Ishikawa (cell line): ENCODE measurements at regions not wholly inside any gene's neighbourhood (a gene's known extent, or its start where the extent isn't known, plus 50 kb on each side); places are given as distances from the start of the nearest gene placed in this dataset.

Source experiments
- CREB1 ChIP-seq: IDR thresholded peaks from 2 replicates; pipeline ENCODE4 v1.6.1; 2012; ENCODE audit warnings: low read depth
- EGR1 ChIP-seq: IDR thresholded peaks from 2 replicates; pipeline ENCODE4 v1.6.1; 2012
- EP300 ChIP-seq: IDR thresholded peaks from 2 replicates; pipeline ENCODE4 v1.6.1; 2012; ENCODE audit warnings: borderline replicate concordance
- FOXM1 ChIP-seq: IDR thresholded peaks from 2 replicates; pipeline ENCODE4 v1.6.1; 2012; ENCODE audit warnings: low read depth, borderline replicate concordance
- NFIC ChIP-seq: IDR thresholded peaks from 2 replicates; pipeline ENCODE4 v1.6.1; 2012
- RAD21 ChIP-seq: IDR thresholded peaks from 2 replicates; pipeline ENCODE4 v1.6.1; 2012; ENCODE audit warnings: low read depth
- TAF1 ChIP-seq: IDR thresholded peaks from 2 replicates; pipeline ENCODE4 v1.6.1; 2012; ENCODE audit warnings: low read depth, mild to moderate bottlenecking
- TEAD4 ChIP-seq: IDR thresholded peaks from 2 replicates; pipeline ENCODE4 v1.6.1; 2012
- YY1 ChIP-seq: IDR thresholded peaks from 2 replicates; pipeline ENCODE4 v1.6.1; 2012; ENCODE audit warnings: low read depth
- ZBTB7A ChIP-seq: IDR thresholded peaks from 2 replicates; pipeline ENCODE4 v1.6.1; 2012; ENCODE audit warnings: low read depth
- TF ChIP-seq, protein P1 (sequence below): IDR thresholded peaks from 2 replicates; pipeline ENCODE4 v1.6.1; 2012; ENCODE audit warnings: low read depth, mild to moderate bottlenecking
- TF ChIP-seq, protein P2 (sequence below): IDR thresholded peaks from 2 replicates; pipeline ENCODE4 v1.6.1; 2012

GRCh38 chr18:24534737-24535136 is 74.3 kb downstream of the HRH4 start:
- TF ChIP-seq TAF1 = no peak
- TF ChIP-seq NFIC = no peak
- no peak for TF ChIP-seq FOXM1
- no peak for TF ChIP-seq ZBTB7A
- no peak for TF ChIP-seq CREB1
- TF ChIP-seq EP300 = no peak
- no peak for TF ChIP-seq EGR1
- TF ChIP-seq, protein P1, sequence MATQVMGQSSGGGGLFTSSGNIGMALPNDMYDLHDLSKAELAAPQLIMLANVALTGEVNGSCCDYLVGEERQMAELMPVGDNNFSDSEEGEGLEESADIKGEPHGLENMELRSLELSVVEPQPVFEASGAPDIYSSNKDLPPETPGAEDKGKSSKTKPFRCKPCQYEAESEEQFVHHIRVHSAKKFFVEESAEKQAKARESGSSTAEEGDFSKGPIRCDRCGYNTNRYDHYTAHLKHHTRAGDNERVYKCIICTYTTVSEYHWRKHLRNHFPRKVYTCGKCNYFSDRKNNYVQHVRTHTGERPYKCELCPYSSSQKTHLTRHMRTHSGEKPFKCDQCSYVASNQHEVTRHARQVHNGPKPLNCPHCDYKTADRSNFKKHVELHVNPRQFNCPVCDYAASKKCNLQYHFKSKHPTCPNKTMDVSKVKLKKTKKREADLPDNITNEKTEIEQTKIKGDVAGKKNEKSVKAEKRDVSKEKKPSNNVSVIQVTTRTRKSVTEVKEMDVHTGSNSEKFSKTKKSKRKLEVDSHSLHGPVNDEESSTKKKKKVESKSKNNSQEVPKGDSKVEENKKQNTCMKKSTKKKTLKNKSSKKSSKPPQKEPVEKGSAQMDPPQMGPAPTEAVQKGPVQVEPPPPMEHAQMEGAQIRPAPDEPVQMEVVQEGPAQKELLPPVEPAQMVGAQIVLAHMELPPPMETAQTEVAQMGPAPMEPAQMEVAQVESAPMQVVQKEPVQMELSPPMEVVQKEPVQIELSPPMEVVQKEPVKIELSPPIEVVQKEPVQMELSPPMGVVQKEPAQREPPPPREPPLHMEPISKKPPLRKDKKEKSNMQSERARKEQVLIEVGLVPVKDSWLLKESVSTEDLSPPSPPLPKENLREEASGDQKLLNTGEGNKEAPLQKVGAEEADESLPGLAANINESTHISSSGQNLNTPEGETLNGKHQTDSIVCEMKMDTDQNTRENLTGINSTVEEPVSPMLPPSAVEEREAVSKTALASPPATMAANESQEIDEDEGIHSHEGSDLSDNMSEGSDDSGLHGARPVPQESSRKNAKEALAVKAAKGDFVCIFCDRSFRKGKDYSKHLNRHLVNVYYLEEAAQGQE = no peak
- no peak for TF ChIP-seq RAD21
- no peak for TF ChIP-seq YY1
- TF ChIP-seq TEAD4 = no peak
- TF ChIP-seq, protein P2, sequence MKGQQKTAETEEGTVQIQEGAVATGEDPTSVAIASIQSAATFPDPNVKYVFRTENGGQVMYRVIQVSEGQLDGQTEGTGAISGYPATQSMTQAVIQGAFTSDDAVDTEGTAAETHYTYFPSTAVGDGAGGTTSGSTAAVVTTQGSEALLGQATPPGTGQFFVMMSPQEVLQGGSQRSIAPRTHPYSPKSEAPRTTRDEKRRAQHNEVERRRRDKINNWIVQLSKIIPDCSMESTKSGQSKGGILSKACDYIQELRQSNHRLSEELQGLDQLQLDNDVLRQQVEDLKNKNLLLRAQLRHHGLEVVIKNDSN = no peak
